WTC11 (cell line): ENCODE measurements at regions not wholly inside any gene's neighbourhood (a gene's known extent, or its start where the extent isn't known, plus 50 kb on each side); places are given as distances from the start of the nearest gene placed in this dataset.

Experiments used
- JUN ChIP-seq: sonication (generic); formaldehyde crosslinking; IDR thresholded peaks from 2 replicates; pipeline ENCODE4 v1.8.0; 2023; ENCODE audit warnings: mild to moderate bottlenecking, missing genetic modification reagents
- NR2C2 ChIP-seq: sonication (generic); formaldehyde crosslinking; IDR thresholded peaks from 2 replicates; pipeline ENCODE4 v1.8.0; 2022; ENCODE audit warnings: mild to moderate bottlenecking, missing genetic modification reagents
- ZNF138 ChIP-seq: sonication (generic); formaldehyde crosslinking; conservative IDR thresholded peaks from 2 replicates; pipeline ENCODE4 v1.8.1; 2022; ENCODE audit warnings: mild to moderate bottlenecking, moderate library complexity, missing genetic modification reagents
- TF ChIP-seq, protein P1 (sequence below): sonication (generic); formaldehyde crosslinking; IDR thresholded peaks from 2 replicates; pipeline ENCODE4 v1.8.1; 2022; ENCODE audit warnings: missing genetic modification reagents, borderline replicate concordance
- TF ChIP-seq, protein P2 (sequence below): fragments of 200-600 bp; IDR thresholded peaks from 2 replicates; pipeline ENCODE4 v1.8.0; 2022; ENCODE audit warnings: antibody characterized with exemption
- TF ChIP-seq, protein P3 (sequence below): sonication (generic); formaldehyde crosslinking; conservative IDR thresholded peaks from 2 replicates; pipeline ENCODE4 v1.8.1; 2022; ENCODE audit warnings: mild to moderate bottlenecking, missing genetic modification reagents

DNA sequence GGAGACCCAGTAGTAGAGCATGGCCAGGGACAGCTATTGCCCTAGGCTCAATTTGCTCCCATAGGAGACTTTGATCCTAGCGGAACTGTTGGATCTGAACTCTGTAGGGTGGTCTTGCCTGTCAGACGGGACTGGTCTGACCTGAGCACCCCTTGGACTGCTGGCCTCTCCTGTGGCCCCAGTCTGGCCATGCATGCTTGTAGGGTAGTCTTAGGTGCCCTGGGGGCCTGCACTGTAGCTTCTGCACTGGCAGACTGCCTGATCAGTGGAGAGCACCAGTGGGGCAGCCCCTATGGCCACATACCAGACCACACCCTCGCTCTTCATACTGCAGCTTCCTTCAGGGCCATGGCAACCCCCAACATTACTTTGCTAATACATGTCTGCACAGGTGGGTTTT, 396.1 kb upstream of the GRAMD2B start:
- TF ChIP-seq JUN (CRISPR knock-in tag) (no peak), NR2C2 (CRISPR knock-in tag) (no peak), ZNF138 (CRISPR knock-in tag) (no peak)
- TF ChIP-seq, protein P1, sequence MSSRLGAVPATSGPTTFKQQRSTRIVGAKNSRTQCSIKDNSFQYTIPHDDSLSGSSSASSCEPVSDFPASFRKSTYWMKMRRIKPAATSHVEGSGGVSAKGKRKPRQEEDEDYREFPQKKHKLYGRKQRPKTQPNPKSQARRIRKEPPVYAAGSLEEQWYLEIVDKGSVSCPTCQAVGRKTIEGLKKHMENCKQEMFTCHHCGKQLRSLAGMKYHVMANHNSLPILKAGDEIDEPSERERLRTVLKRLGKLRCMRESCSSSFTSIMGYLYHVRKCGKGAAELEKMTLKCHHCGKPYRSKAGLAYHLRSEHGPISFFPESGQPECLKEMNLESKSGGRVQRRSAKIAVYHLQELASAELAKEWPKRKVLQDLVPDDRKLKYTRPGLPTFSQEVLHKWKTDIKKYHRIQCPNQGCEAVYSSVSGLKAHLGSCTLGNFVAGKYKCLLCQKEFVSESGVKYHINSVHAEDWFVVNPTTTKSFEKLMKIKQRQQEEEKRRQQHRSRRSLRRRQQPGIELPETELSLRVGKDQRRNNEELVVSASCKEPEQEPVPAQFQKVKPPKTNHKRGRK (CRISPR knock-in tag) = no peak
- TF ChIP-seq, protein P2, sequence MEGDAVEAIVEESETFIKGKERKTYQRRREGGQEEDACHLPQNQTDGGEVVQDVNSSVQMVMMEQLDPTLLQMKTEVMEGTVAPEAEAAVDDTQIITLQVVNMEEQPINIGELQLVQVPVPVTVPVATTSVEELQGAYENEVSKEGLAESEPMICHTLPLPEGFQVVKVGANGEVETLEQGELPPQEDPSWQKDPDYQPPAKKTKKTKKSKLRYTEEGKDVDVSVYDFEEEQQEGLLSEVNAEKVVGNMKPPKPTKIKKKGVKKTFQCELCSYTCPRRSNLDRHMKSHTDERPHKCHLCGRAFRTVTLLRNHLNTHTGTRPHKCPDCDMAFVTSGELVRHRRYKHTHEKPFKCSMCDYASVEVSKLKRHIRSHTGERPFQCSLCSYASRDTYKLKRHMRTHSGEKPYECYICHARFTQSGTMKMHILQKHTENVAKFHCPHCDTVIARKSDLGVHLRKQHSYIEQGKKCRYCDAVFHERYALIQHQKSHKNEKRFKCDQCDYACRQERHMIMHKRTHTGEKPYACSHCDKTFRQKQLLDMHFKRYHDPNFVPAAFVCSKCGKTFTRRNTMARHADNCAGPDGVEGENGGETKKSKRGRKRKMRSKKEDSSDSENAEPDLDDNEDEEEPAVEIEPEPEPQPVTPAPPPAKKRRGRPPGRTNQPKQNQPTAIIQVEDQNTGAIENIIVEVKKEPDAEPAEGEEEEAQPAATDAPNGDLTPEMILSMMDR = no peak
- TF ChIP-seq, protein P3, sequence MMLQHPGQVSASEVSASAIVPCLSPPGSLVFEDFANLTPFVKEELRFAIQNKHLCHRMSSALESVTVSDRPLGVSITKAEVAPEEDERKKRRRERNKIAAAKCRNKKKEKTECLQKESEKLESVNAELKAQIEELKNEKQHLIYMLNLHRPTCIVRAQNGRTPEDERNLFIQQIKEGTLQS = no peak
